B cell (primary cell): ENCODE measurements at regions not wholly inside any gene's neighbourhood (a gene's known extent, or its start where the extent isn't known, plus 50 kb on each side); places are given as distances from the start of the nearest gene placed in this dataset.

Experiments
- ATAC-seq: fragments of 200-7000 bp; cut with Tn5 transposase; one replicate; pipeline ENCODE4 v1.10.0; 2021; ENCODE audit warnings: low read depth, mild to moderate bottlenecking, moderate number of reproducible peaks, moderate library complexity
- CTCF ChIA-PET: fragments of 350-600 bp; sonication (Branson Sonifier 250); formaldehyde crosslinking; loops from one replicate; lab custom pipeline; 2021; ENCODE audit warnings: antibody characterized with exemption, inconsistent platforms; lab: Charles Lee
- POLR2A ChIA-PET: fragments of 350-600 bp; sonication (Branson Sonifier 250); formaldehyde crosslinking; loops from one replicate; lab custom pipeline; 2021; ENCODE audit warnings: antibody characterized with exemption; lab: Charles Lee
- DNase-seq: peaks from one replicate; pipeline ENCODE4 v3.0.0; 2013
- H2AFZ ChIP-seq: 2 replicates; pipeline ENCODE4 v1.6.1; 2012; ENCODE audit warnings: mild to moderate bottlenecking, low read depth, low read length; ENCODE audit not compliant: insufficient read depth, poor library complexity, severe bottlenecking
- H3K27ac ChIP-seq, 2 donors: 1 replicate in 1 of 2; 2 replicates in 1 of 2; pipeline ENCODE4 v1.5.1; 2012 to 2013; ENCODE audit warnings: low read length in 2 of 2, mild to moderate bottlenecking in 2 of 2, moderate library complexity in 1 of 2
- H3K27me3 ChIP-seq, 4 experiments: fragments of 200-600 bp in 1 of 4; sonication (generic) in 1 of 4; replicated peaks in 1 of 4; 1 replicate in 2 of 4; 2 replicates in 2 of 4; pipeline versions ENCODE4 v1.6.1 to v1.7.0; 2013 to 2016; ENCODE audit warnings: low read length in 3 of 4, mild to moderate bottlenecking in 2 of 4, mixed read lengths in 1 of 4, moderate library complexity in 1 of 4; ENCODE audit not compliant: insufficient read depth in 4 of 4, control insufficient read depth in 3 of 4; ENCODE audit errors: control extremely low read depth in 1 of 4
- H3K36me3 ChIP-seq, 2 experiments: replicated peaks in 1 of 2; 1 replicate in 1 of 2; 2 replicates in 1 of 2; pipeline versions ENCODE4 v1.6.1 to v1.7.1; 2013; ENCODE audit warnings: low read length in 1 of 2; ENCODE audit not compliant: insufficient read depth in 2 of 2, control insufficient read depth in 1 of 2; ENCODE audit errors: control extremely low read depth in 1 of 2, extremely low read depth in 1 of 2
- H3K4me1 ChIP-seq, 2 donors: fragments of 200-600 bp in 1 of 2; sonication (generic) in 1 of 2; 1 replicate in 1 of 2; 2 replicates in 1 of 2; pipeline versions ENCODE4 v1.5.1 to v1.6.1; 2013 to 2017; ENCODE audit warnings: low read length in 2 of 2; ENCODE audit not compliant: control insufficient read depth in 2 of 2, insufficient read depth in 2 of 2
- H3K4me2 ChIP-seq: replicated peaks from 2 replicates; pipeline ENCODE3; 2012; ENCODE audit warnings: mild to moderate bottlenecking, low read depth, low read length; ENCODE audit not compliant: poor library complexity, severe bottlenecking
- H3K4me3 ChIP-seq, 5 experiments: fragments of 200-600 bp in 1 of 5; sonication (generic) in 1 of 5; 1 replicate in 3 of 5; 2 replicates in 2 of 5; pipeline versions ENCODE4 v1.5.1 to v1.7.0; 2011 to 2016; ENCODE audit warnings: low read length in 4 of 5, mild to moderate bottlenecking in 4 of 5, low read depth in 2 of 5, control low read depth in 1 of 5, moderate library complexity in 1 of 5; ENCODE audit not compliant: insufficient read depth in 1 of 5; ENCODE audit errors: control extremely low read depth in 1 of 5, extremely low read depth in 1 of 5
- H3K79me2 ChIP-seq: fragments of 200-600 bp; sonication (generic); one replicate; pipeline ENCODE4 v1.6.0; 2016; ENCODE audit warnings: low read length; ENCODE audit not compliant: control insufficient read depth, insufficient read depth
- H3K9ac ChIP-seq: fragments of 200-600 bp; sonication (generic); 2 replicates; pipeline ENCODE4 v1.6.1; 2017; ENCODE audit warnings: mild to moderate bottlenecking, low read length, moderate library complexity
- H3K9me3 ChIP-seq, 3 donors: one replicate each; pipeline versions ENCODE4 v1.6.1 to v1.7.1; 2013; ENCODE audit warnings: low read length in 2 of 3; ENCODE audit not compliant: control insufficient read depth in 2 of 3, insufficient read depth in 1 of 3; ENCODE audit errors: control extremely low read depth in 1 of 3
- H4K20me1 ChIP-seq: 2 replicates; pipeline ENCODE4 v1.6.0; 2012; ENCODE audit warnings: mild to moderate bottlenecking, low read length; ENCODE audit not compliant: insufficient read depth, control insufficient read depth, poor library complexity, severe bottlenecking
- H3K27ac Mint-ChIP-seq: one replicate; pipeline ENCODE4 v1.8.0; 2021; ENCODE audit warnings: mixed read lengths
- H3K27me3 Mint-ChIP-seq: one replicate; pipeline ENCODE4 v1.8.0; 2021; ENCODE audit warnings: mixed read lengths
- H3K4me1 Mint-ChIP-seq: one replicate; pipeline ENCODE4 v1.8.0; 2021; ENCODE audit warnings: mixed read lengths
- H3K4me3 Mint-ChIP-seq: one replicate; pipeline ENCODE4 v1.8.0; 2021; ENCODE audit warnings: mixed read lengths
- H3K9me3 Mint-ChIP-seq: one replicate; pipeline ENCODE4 v1.8.0; 2022; ENCODE audit warnings: mixed read lengths; ENCODE audit not compliant: insufficient read depth
- CTCF ChIP-seq: fragments of 200-600 bp; IDR thresholded peaks from one replicate; pipeline ENCODE4 v1.8.0; 2022; ENCODE audit warnings: antibody characterized with exemption, mild to moderate bottlenecking
- EZH2 ChIP-seq: IDR thresholded peaks from 2 replicates; pipeline ENCODE4 v1.6.1; 2012; ENCODE audit warnings: borderline replicate concordance, low read depth, mild to moderate bottlenecking, moderate library complexity, low read length; ENCODE audit not compliant: insufficient read depth, poor library complexity, severe bottlenecking
- WGBS: methylation state at CpG from one replicate; pipeline ENCODE4 v1.1.5; 2013; ENCODE audit warnings: missing lambda C conversion rate; ENCODE audit not compliant: insufficient coverage; 5-methylcytosine and 5-hydroxymethylcytosine counted together
- intact Hi-C: fragments of 100-400 bp; cut with micrococcal nuclease; formaldehyde crosslinking; loops from one replicate; pipeline ENCODE4 v1.10.0; 2022

GRCh38 chr9:99373912-99374311 lies 151.8 kb downstream of the SEC61B start:
- 93% methylated on average over 5 of the region's 5 CpGs for WGBS
- Histone ChIP-seq H2AFZ (no peak overlapping the region), H4K20me1 (no peaks in the 10 kb centered on the region), H3K27me3 (peaks cover 0 to 7% (median 1%) of the 10 kb centered on the region in 4 experiments), H3K4me2 (no peak overlapping the region), H3K9me3 (no peaks in the 10 kb centered on the region), H3K27ac (no peak overlapping the region), H3K4me3 (no peak overlapping the region), H3K79me2 (no peaks in the 10 kb centered on the region), H3K4me1 (no peaks in the 10 kb centered on the region), H3K36me3 (no peaks in the 10 kb centered on the region), H3K9ac (no peak overlapping the region)
- TF ChIP-seq CTCF, result no peak
- no peak for TF ChIP-seq EZH2
- CTCF ChIA-PET, result no interaction called here
- Mint-ChIP-seq H3K9me3 (no peaks in the 10 kb centered on the region), H3K27me3 (peaks cover 23% of the 10 kb centered on the region), H3K27ac (no peak overlapping the region), H3K4me1 (peaks cover 8% of the 10 kb centered on the region), H3K4me3 (no peak overlapping the region)
- POLR2A ChIA-PET, result no interaction called here
- DNase-seq (no peak), ATAC-seq (no peak)
- intact Hi-C loops, result no loop called here

- H3K4me1 Mint-ChIP-seq, result peaks cover under 1% of the 10 kb centered on the region
- ATAC-seq, result no peak
- Histone ChIP-seq H3K4me1 (no peaks in the 10 kb centered on the region), H3K36me3 (no peaks in the 10 kb centered on the region), H3K9ac (no peak overlapping the region), H4K20me1 (no peaks in the 10 kb centered on the region), H3K9me3 (no peaks in the 10 kb centered on the region), H3K27ac (no peak overlapping the region), H3K79me2 (no peaks in the 10 kb centered on the region), H2AFZ (no peak overlapping the region), H3K4me2 (no peak overlapping the region), H3K27me3 (peaks cover 0 to 10% (median 1%) of the 10 kb centered on the region in 4 experiments), H3K4me3 (no peak overlapping the region)
- no peak overlapping the region for H3K4me3 Mint-ChIP-seq
- H3K27ac Mint-ChIP-seq, result no peak overlapping the region
- intact Hi-C loops, result no loop called here
- TF ChIP-seq CTCF (no peak), EZH2 (no peak)
- WGBS, result no CpG with 5 or more reads among the region's 1 CpG
- H3K27me3 Mint-ChIP-seq, result peaks cover 14% of the 10 kb centered on the region
- H3K9me3 Mint-ChIP-seq, result no peaks in the 10 kb centered on the region
- POLR2A ChIA-PET, result no interaction called here
- no peak for DNase-seq
- CTCF ChIA-PET, result no interaction called here
Observed at GRCh38 chr9:99374793-99375192, 152.7 kb downstream of the SEC61B start.
